ENCODE measurements at regions not wholly inside any gene's neighbourhood (a gene's known extent, or its start where the extent isn't known, plus 50 kb on each side); places are given as distances from the start of the nearest gene placed in this dataset.

DNA sequence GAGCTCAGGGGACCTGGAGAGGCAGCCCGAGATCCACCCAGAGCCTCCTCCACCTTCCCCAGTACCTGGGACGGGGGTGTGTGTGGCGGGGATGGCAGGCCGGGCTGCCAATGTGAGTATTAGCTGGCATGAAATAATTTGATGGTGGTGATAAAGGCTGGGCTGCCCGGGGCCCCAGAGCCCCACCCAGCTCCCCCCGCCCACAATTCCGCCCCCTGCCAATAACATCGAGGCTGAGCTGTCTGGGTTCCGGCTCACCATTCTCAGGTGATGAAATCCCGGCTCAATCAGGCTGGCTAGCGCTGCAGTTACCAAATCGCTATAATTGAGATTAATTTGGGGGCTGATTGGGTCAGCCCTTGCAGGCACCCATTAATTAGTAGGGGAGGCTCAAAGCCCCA is 103.8 kb upstream of the CASZ1 start:
- WGBS, 2 donors, result 67 to 78% methylated on average over 5 to 12 of the region's 12 CpGs
- ATAC-seq (ENCODE audit: low FRiP score in 2 of 2), result no peak
- H3K27ac ChIP-seq, result peak overlapping the region in 3 of 4 donors; percentile 55 to 81 (median 74)
- no peak overlapping the region for H3K4me3 ChIP-seq
- H3K27me3 ChIP-seq, result no peaks in the 10 kb centered on the region
- no peaks in the 10 kb centered on the region for H3K9me3 ChIP-seq
- TF ChIP-seq EP300 (IDR thresholded peaks at IDR 0.05), result no peak
- TF ChIP-seq, protein P1, sequence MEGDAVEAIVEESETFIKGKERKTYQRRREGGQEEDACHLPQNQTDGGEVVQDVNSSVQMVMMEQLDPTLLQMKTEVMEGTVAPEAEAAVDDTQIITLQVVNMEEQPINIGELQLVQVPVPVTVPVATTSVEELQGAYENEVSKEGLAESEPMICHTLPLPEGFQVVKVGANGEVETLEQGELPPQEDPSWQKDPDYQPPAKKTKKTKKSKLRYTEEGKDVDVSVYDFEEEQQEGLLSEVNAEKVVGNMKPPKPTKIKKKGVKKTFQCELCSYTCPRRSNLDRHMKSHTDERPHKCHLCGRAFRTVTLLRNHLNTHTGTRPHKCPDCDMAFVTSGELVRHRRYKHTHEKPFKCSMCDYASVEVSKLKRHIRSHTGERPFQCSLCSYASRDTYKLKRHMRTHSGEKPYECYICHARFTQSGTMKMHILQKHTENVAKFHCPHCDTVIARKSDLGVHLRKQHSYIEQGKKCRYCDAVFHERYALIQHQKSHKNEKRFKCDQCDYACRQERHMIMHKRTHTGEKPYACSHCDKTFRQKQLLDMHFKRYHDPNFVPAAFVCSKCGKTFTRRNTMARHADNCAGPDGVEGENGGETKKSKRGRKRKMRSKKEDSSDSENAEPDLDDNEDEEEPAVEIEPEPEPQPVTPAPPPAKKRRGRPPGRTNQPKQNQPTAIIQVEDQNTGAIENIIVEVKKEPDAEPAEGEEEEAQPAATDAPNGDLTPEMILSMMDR (IDR thresholded peaks at IDR 0.05), result no peak
- TF ChIP-seq POLR2AphosphoS5 (IDR thresholded peaks at IDR 0.05), result no peak
- TF ChIP-seq POLR2A (IDR thresholded peaks at IDR 0.05), result no peak
- no peak for DNase-seq
- no peaks in the 10 kb centered on the region for H3K36me3 ChIP-seq
- H3K4me1 ChIP-seq, result peaks cover 5 to 38% (median 18%) of the 10 kb centered on the region in 4 donors

DNA sequence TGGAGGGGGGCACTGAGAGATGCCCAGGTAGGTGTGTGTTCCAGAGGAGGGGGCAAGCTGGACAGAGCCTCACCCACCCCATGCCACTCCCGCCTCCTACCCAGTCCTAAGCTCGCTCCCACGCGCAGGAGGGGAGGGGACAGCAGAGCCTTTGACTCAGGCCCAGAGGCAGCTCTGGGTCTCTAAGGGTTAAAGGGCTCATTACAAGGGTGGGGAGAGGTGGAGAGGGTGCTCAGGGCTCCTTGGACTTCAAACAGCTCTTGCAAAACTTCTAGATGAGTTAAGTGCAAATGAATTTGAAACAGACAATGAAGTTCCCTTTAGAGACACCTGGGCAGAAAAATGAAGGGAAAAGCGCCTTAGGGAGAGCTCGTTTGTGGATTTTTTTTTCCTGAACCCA is 104.2 kb upstream of the CASZ1 start:
- no peak for TF ChIP-seq POLR2A (IDR thresholded peaks at IDR 0.05)
- no peak for TF ChIP-seq POLR2AphosphoS5 (IDR thresholded peaks at IDR 0.05)
- no peak for TF ChIP-seq EP300 (IDR thresholded peaks at IDR 0.05)
- TF ChIP-seq, protein P1 (IDR thresholded peaks at IDR 0.05), result no peak
- H3K27ac ChIP-seq, result peak overlapping the region; percentile 27 to 81 (median 64)
- no peaks in the 10 kb centered on the region for H3K36me3 ChIP-seq
- H3K4me3 ChIP-seq, result peak overlapping the region in 3 of 4 donors; percentile 12 to 19 (median 13)
- peaks cover 5 to 41% (median 20%) of the 10 kb centered on the region in 4 donors for H3K4me1 ChIP-seq
- ATAC-seq (ENCODE audit: low FRiP score in 2 of 2), result peak; percentile 38 to 70
- H3K9me3 ChIP-seq, result no peaks in the 10 kb centered on the region
- H3K27me3 ChIP-seq, result no peaks in the 10 kb centered on the region
- WGBS, 2 donors, result 53 to 86% methylated on average over 5 to 6 of the region's 6 CpGs
- DNase-seq, result peak in 1 of 2 donors; percentile 48

DNA sequence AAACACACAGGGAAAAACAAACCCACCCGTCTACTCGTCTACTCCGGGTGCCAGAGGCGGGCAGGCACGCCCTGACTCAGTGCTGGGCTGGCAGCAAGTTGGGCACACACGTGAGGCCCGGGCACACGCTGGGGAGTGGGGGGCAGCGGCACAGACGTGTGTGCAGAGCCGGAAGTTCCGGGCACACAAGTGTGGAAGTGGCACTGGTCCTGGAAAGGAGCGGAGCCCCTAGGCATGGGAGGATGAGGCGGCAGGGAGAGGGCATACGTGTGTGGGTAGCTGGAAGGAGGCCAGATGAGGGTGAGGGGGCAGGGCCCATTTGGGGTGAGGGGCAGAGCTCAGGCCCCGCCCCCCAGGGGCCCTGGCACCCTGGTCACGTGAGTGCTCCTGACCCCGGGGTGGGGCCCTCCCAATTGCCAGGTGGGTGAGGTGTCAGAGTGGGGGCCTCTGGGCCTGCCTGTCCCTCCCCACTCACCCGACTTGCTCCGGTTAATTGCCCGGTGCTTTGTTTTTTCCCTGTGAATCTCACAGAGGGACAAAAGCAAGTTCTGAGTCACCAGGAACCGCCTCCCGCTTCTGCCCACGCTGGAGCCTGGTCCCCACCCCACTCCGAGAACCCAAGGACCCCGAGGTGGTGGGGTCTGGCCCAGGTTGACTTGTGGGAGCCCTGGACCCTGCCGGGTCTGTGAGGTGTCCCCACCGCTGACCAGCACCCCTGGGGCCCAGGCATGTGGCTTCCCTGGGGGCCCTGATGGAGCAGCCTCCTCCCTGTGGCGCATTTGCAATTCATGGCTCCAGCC is 104.8 kb upstream of the CASZ1 start:
- H3K4me1 ChIP-seq, result peaks cover 5 to 41% (median 20%) of the 10 kb centered on the region in 4 donors
- DNase-seq (peak; percentile 58 to 85), ATAC-seq (ENCODE audit: low FRiP score in 2 of 2) (peak; percentile 39 to 78)
- TF ChIP-seq POLR2A (IDR thresholded peaks at IDR 0.05) (peak in 1 of 4 donors; percentile 8), POLR2AphosphoS5 (IDR thresholded peaks at IDR 0.05) (no peak)
- peak overlapping the region; percentile 27 to 81 (median 64) for H3K27ac ChIP-seq
- H3K27me3 ChIP-seq, result no peaks in the 10 kb centered on the region
- peak overlapping the region in 3 of 4 donors; percentile 12 to 19 (median 13) for H3K4me3 ChIP-seq
- WGBS, 2 donors, result 70 to 75% methylated on average over 21 to 29 of the region's 29 CpGs
- H3K36me3 ChIP-seq, result no peaks in the 10 kb centered on the region
- no peaks in the 10 kb centered on the region for H3K9me3 ChIP-seq

DNA sequence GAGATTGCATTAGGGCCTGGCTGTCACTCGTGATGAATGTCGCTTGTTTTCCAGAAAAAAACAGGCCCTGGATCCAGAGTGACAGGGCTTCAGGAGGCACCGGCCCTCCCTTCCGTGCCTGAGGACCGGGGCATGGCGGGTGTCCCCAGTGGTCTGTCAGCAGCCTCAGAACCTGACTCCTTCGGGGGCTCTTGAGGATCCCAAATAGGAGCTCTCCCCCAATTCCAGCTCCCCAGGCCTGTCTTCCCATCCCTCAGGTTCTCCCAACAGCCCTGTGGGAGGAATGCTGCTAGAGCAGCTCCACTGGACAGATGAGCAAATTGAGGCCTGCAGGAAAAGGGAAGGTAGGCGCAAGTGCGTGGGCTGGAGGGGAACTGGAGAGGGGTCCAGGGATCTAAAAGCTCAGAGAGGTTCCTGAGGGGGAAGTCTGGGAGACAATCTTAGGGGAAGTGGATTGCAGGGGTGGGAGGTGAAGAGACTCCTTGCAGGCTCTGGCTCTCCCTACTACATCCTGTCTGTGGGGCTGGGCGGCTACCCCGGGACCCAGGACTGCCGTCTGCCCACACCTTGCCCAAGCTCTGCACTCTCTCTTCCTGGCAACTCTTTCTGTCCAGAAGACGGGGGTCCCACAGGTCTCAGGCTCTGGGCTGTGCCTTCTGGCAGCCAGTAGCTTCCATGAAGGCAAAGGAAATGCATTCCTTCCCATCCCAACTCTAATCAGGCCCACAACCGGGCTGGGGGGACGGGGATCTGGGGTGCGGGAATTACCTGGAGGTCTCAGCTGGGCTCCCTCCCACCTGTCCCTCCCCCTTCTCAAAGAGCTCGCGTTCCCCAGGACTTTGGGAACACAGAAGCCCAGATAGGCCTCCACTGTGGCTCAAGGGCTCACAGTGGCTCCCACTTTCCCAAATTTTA is 105.7 kb upstream of the CASZ1 start:
- H3K4me3 ChIP-seq, result no peak overlapping the region

More for the DNA sequence above, 105.7 kb upstream of the CASZ1 start:
- H3K36me3 ChIP-seq, result no peaks in the 10 kb centered on the region
- TF ChIP-seq POLR2AphosphoS5 (IDR thresholded peaks at IDR 0.05), result no peak
- TF ChIP-seq, protein P1 (IDR thresholded peaks at IDR 0.05), result no peak
- no peak for TF ChIP-seq POLR2A (IDR thresholded peaks at IDR 0.05)
- TF ChIP-seq EP300 (IDR thresholded peaks at IDR 0.05), result no peak
- no peak for ATAC-seq (ENCODE audit: low FRiP score in 2 of 2)
- H3K4me1 ChIP-seq, result peaks cover 5 to 41% (median 20%) of the 10 kb centered on the region in 4 donors
- 68 to 73% methylated on average over 11 to 18 of the region's 18 CpGs for WGBS, 2 donors
- H3K9me3 ChIP-seq, result no peaks in the 10 kb centered on the region
- DNase-seq, result no peak
- peak overlapping the region in 3 of 4 donors; percentile 55 to 81 (median 74) for H3K27ac ChIP-seq
- no peaks in the 10 kb centered on the region for H3K27me3 ChIP-seq
